Glutamatergic neuron (in vitro differentiated cells): ENCODE measurements at regions not wholly inside any gene's neighbourhood (a gene's known extent, or its start where the extent isn't known, plus 50 kb on each side); places are given as distances from the start of the nearest gene placed in this dataset.

ENCODE experiments used
- DNase-seq: peaks from one replicate; pipeline ENCODE4 v3.0.0; 2022
- H3K27ac Mint-ChIP-seq: one replicate; pipeline ENCODE4 v1.8.0; 2020; ENCODE audit warnings: mild to moderate bottlenecking, mixed read lengths, inconsistent platforms; ENCODE audit not compliant: unreplicated experiment
- H3K27me3 Mint-ChIP-seq: one replicate; pipeline ENCODE4 v1.8.0; 2020; ENCODE audit warnings: mild to moderate bottlenecking, moderate library complexity, mixed read lengths, inconsistent platforms; ENCODE audit not compliant: unreplicated experiment
- H3K36me3 Mint-ChIP-seq: one replicate; pipeline ENCODE4 v1.8.0; 2020; ENCODE audit warnings: mild to moderate bottlenecking, mixed read lengths, inconsistent platforms; ENCODE audit not compliant: unreplicated experiment
- H3K4me1 Mint-ChIP-seq: one replicate; pipeline ENCODE4 v1.8.0; 2020; ENCODE audit warnings: mild to moderate bottlenecking, low read depth, mixed read lengths, inconsistent platforms; ENCODE audit not compliant: unreplicated experiment
- H3K4me3 Mint-ChIP-seq: one replicate; pipeline ENCODE4 v1.8.0; 2020; ENCODE audit warnings: mild to moderate bottlenecking, mixed read lengths, inconsistent platforms; ENCODE audit not compliant: unreplicated experiment
- H3K9me3 Mint-ChIP-seq: one replicate; pipeline ENCODE4 v1.8.0; 2020; ENCODE audit warnings: mild to moderate bottlenecking, moderate library complexity, mixed read lengths, inconsistent platforms; ENCODE audit not compliant: unreplicated experiment
- CTCF ChIP-seq: fragments of 200-600 bp; sonication (generic); IDR thresholded peaks from one replicate; pipeline ENCODE4 v1.5.0; 2021; ENCODE audit not compliant: partially characterized antibody, unreplicated experiment

- H3K4me3 Mint-ChIP-seq = no peak overlapping the region
- peaks cover 7% of the 10 kb centered on the region for H3K27me3 Mint-ChIP-seq
- DNase-seq = no peak
These were observed 185.4 kb downstream of the SEC14L1 start for GRCh38 chr17:77326076-77326591.

GRCh38 chr17:77326636-77327035 lies 185.9 kb downstream of the SEC14L1 start:
- no peak overlapping the region for H3K27ac Mint-ChIP-seq
- H3K27me3 Mint-ChIP-seq = peaks cover 9% of the 10 kb centered on the region
- peaks cover 4% of the 10 kb centered on the region for H3K9me3 Mint-ChIP-seq
- H3K36me3 Mint-ChIP-seq = no peaks in the 10 kb centered on the region
- H3K4me3 Mint-ChIP-seq = no peak overlapping the region
- TF ChIP-seq CTCF = no peak
- DNase-seq = no peak
- H3K4me1 Mint-ChIP-seq = peaks cover 27% of the 10 kb centered on the region

More at GRCh38 chr17:77326076-77326591, 185.4 kb downstream of the SEC14L1 start:
- Mint-ChIP-seq H3K27ac (no peak overlapping the region), H3K36me3 (no peaks in the 10 kb centered on the region), H3K4me1 (peaks cover 25% of the 10 kb centered on the region), H3K9me3 (peaks cover 4% of the 10 kb centered on the region)
- no peak for TF ChIP-seq CTCF

- TF ChIP-seq CTCF = no peak
- peaks cover 27% of the 10 kb centered on the region for H3K4me1 Mint-ChIP-seq
- DNase-seq = no peak
- no peaks in the 10 kb centered on the region for H3K36me3 Mint-ChIP-seq
- H3K9me3 Mint-ChIP-seq = peaks cover 4% of the 10 kb centered on the region
- H3K4me3 Mint-ChIP-seq = no peak overlapping the region
- peaks cover 9% of the 10 kb centered on the region for H3K27me3 Mint-ChIP-seq
- no peak overlapping the region for H3K27ac Mint-ChIP-seq
These were observed 186.4 kb downstream of the SEC14L1 start for GRCh38 chr17:77327181-77327565.

GRCh38 chr17:77327566-77328464 lies 187.0 kb downstream of the SEC14L1 start:
- no peak overlapping the region for H3K4me3 Mint-ChIP-seq
- no peak for TF ChIP-seq CTCF
- DNase-seq = no peak
- H3K4me1 Mint-ChIP-seq = peaks cover 21% of the 10 kb centered on the region
- peaks cover 11% of the 10 kb centered on the region for H3K27me3 Mint-ChIP-seq
- peak overlapping the region; percentile 52 for H3K27ac Mint-ChIP-seq
- H3K9me3 Mint-ChIP-seq = peaks cover 4% of the 10 kb centered on the region
- no peaks in the 10 kb centered on the region for H3K36me3 Mint-ChIP-seq
